Left forelimb (tissue), 1 donor: ENCODE measurements at regions not wholly inside any gene's neighbourhood (a gene's known extent, or its start where the extent isn't known, plus 50 kb on each side); places are given as distances from the start of the nearest gene placed in this dataset.

Source experiments
- DNase-seq: peaks from one replicate; pipeline ENCODE4 v3.0.0-alpha.2; 2018; ENCODE audit warnings: low spot score

GRCh38 chr5:74288448-74289108 lies 351.9 kb downstream of the ENC1 start:
- DNase-seq = no peak

- no peak for DNase-seq
These were observed 352.5 kb downstream of the ENC1 start for GRCh38 chr5:74288038-74288437.

- no peak for DNase-seq
These were observed 353.5 kb downstream of the ENC1 start for GRCh38 chr5:74286734-74287695.

GRCh38 chr5:74285675-74286280 lies 354.8 kb downstream of the ENC1 start:
- DNase-seq = no peak

GRCh38 chr5:74282490-74282889 lies 358.0 kb downstream of the ENC1 start:
- no peak for DNase-seq

- no peak for DNase-seq
These were observed 359.4 kb downstream of the ENC1 start for GRCh38 chr5:74281166-74281565.

GRCh38 chr5:74280306-74280705 lies 360.2 kb downstream of the ENC1 start:
- DNase-seq = no peak

GRCh38 chr5:74279244-74279643 lies 361.3 kb downstream of the ENC1 start:
- DNase-seq = no peak

GRCh38 chr5:74277418-74277817 lies 363.1 kb downstream of the ENC1 start:
- no peak for DNase-seq

GRCh38 chr5:74275171-74275992 lies 365.1 kb downstream of the ENC1 start:
- DNase-seq = no peak

GRCh38 chr5:74274326-74274725 lies 366.2 kb downstream of the ENC1 start:
- no peak for DNase-seq

- DNase-seq = no peak
These were observed 367.6 kb downstream of the ENC1 start for GRCh38 chr5:74272831-74273451.

GRCh38 chr5:74272024-74272775 lies 368.3 kb downstream of the ENC1 start:
- no peak for DNase-seq

GRCh38 chr5:74268297-74268696 lies 372.2 kb downstream of the ENC1 start:
- no peak for DNase-seq

- no peak for DNase-seq
These were observed 373.7 kb downstream of the ENC1 start for GRCh38 chr5:74266836-74267235.

GRCh38 chr5:74266132-74266531 lies 374.4 kb downstream of the ENC1 start:
- no peak for DNase-seq

- DNase-seq = no peak
These were observed 377.9 kb downstream of the ENC1 start for GRCh38 chr5:74262544-74263207.

GRCh38 chr5:74261866-74262265 lies 378.7 kb downstream of the ENC1 start:
- no peak for DNase-seq

- DNase-seq = no peak
These were observed 379.1 kb downstream of the ENC1 start for GRCh38 chr5:74261421-74261820.

GRCh38 chr5:74259572-74259971 lies 381.0 kb downstream of the ENC1 start:
- DNase-seq = no peak
